SK-N-SH (cell line): ENCODE measurements at regions not wholly inside any gene's neighbourhood (a gene's known extent, or its start where the extent isn't known, plus 50 kb on each side); places are given as distances from the start of the nearest gene placed in this dataset.

Source experiments
- CTCF ChIA-PET: fragments of 300-600, 350-600 bp; formaldehyde crosslinking; extraction: SDS; loops from one replicate; lab custom pipeline; 2021; lab: Yijun Ruan, JAX
- POLR2A ChIA-PET: fragments of 350-600 bp; sonication (Branson Sonifier 250); formaldehyde crosslinking; extraction: SDS; loops from one replicate; lab custom pipeline; 2020; ENCODE audit warnings: antibody characterized with exemption, inconsistent platforms; lab: Yijun Ruan, JAX
- DNase-seq: peaks from one replicate; pipeline ENCODE4 v3.0.0; 2012
- H2AFZ ChIP-seq: fragments of 200-600 bp; sonication (generic); 2 replicates; pipeline ENCODE4 v1.8.1; 2016; ENCODE audit warnings: antibody characterized with exemption, mild to moderate bottlenecking, low read depth
- H3F3A ChIP-seq: fragments of 200-600 bp; sonication (generic); replicated peaks from 2 replicates; pipeline ENCODE3; 2016; ENCODE audit warnings: antibody characterized with exemption, mild to moderate bottlenecking; ENCODE audit not compliant: insufficient read depth
- H3K27ac ChIP-seq, 2 experiments: fragments of 200-500 bp in 1 of 2; fragments of 200-600 bp in 1 of 2; sonication (Bioruptor generic) in 1 of 2; sonication (generic), shearing (Covaris generic) in 1 of 2; 2 replicates each; pipeline versions ENCODE4 v1.5.1 to v1.6.1; 2014 to 2016; ENCODE audit warnings: low read depth in 2 of 2, inconsistent platforms in 1 of 2, low read length in 1 of 2, mild to moderate bottlenecking in 1 of 2, mixed read lengths in 1 of 2
- H3K27me3 ChIP-seq: fragments of 200-600 bp; sonication (generic), shearing (Covaris generic); 2 replicates; pipeline ENCODE4 v1.6.1; 2016; ENCODE audit warnings: mixed run types; ENCODE audit not compliant: insufficient read depth
- H3K36me3 ChIP-seq, 2 experiments: fragments of 200-500 bp in 1 of 2; fragments of 200-600 bp in 1 of 2; sonication (Bioruptor generic) in 1 of 2; sonication (generic) in 1 of 2; replicated peaks in 1 of 2; 2 replicates each; pipeline versions ENCODE3 to v1.5.1; 2014 to 2016; ENCODE audit warnings: low read length in 1 of 2, mild to moderate bottlenecking in 1 of 2; ENCODE audit not compliant: insufficient read depth in 2 of 2, control insufficient read depth in 1 of 2
- H3K4me1 ChIP-seq, 2 experiments: fragments of 200-500 bp in 1 of 2; fragments of 200-600 bp in 1 of 2; sonication (Bioruptor generic) in 1 of 2; sonication (generic), shearing (Covaris generic) in 1 of 2; 2 replicates each; pipeline versions ENCODE4 v1.5.1 to v1.6.1; 2014 to 2016; ENCODE audit warnings: low read depth in 1 of 2, low read length in 1 of 2, mixed run types in 1 of 2; ENCODE audit not compliant: insufficient read depth in 2 of 2, control insufficient read depth in 1 of 2
- H3K4me2 ChIP-seq: fragments of 200-600 bp; sonication (generic), shearing (Covaris generic); 2 replicates; pipeline ENCODE4 v1.6.1; 2017; ENCODE audit warnings: mixed run types
- H3K4me3 ChIP-seq, 2 experiments: fragments of 200-500 bp in 1 of 2; fragments of 200-600 bp in 1 of 2; sonication (Bioruptor generic) in 1 of 2; sonication (generic), shearing (Covaris generic) in 1 of 2; 2 replicates each; pipeline versions ENCODE4 v1.5.1 to v1.8.1; 2014 to 2016; ENCODE audit warnings: low read depth in 2 of 2, inconsistent platforms in 1 of 2, low read length in 1 of 2, mild to moderate bottlenecking in 1 of 2, mixed read lengths in 1 of 2, moderate library complexity in 1 of 2
- H3K79me2 ChIP-seq: fragments of 200-600 bp; sonication (generic); 2 replicates; pipeline ENCODE4 v1.8.1; 2017; ENCODE audit warnings: mild to moderate bottlenecking; ENCODE audit not compliant: insufficient read depth
- H3K9ac ChIP-seq: fragments of 200-600 bp; sonication (generic); 2 replicates; pipeline ENCODE4 v1.6.1; 2017; ENCODE audit warnings: mixed run types
- H3K9me2 ChIP-seq: fragments of 200-600 bp; sonication (generic); 2 replicates; pipeline ENCODE4 v1.6.1; 2017; ENCODE audit warnings: mixed run types
- H3K9me3 ChIP-seq: fragments of 200-600 bp; sonication (generic); 2 replicates; pipeline ENCODE4 v1.6.1; 2017; ENCODE audit warnings: mixed run types, mild to moderate bottlenecking, moderate library complexity
- H4K20me1 ChIP-seq: fragments of 200-600 bp; sonication (generic); 2 replicates; pipeline ENCODE4 v1.6.1; 2017; ENCODE audit warnings: mild to moderate bottlenecking, mixed run types; ENCODE audit not compliant: insufficient read depth
- CHD2 ChIP-seq: fragments of 150-350 bp; IDR thresholded peaks from 2 replicates; pipeline ENCODE4 v1.6.1; 2018; ENCODE audit warnings: low read length; ENCODE audit not compliant: partially characterized antibody
- EP300 ChIP-seq, 2 experiments: IDR thresholded peaks; 2 replicates each; pipeline versions ENCODE4 v1.4.0 to v1.6.1; 2012; ENCODE audit warnings: borderline replicate concordance in 1 of 2, low read depth in 1 of 2, low read length in 1 of 2
- EZH2phosphoT487 ChIP-seq: fragments of 200-600 bp; sonication (generic); IDR thresholded peaks from 2 replicates; pipeline ENCODE4 v1.6.1; 2017; ENCODE audit warnings: low read depth, mixed run types, mild to moderate bottlenecking, antibody characterized with exemption, moderate library complexity, borderline replicate concordance
- GABPA ChIP-seq: IDR thresholded peaks from 2 replicates; pipeline ENCODE4 v1.4.0; 2012; ENCODE audit warnings: low read depth, mild to moderate bottlenecking
- GATA2 ChIP-seq: sonication (generic); formaldehyde crosslinking; IDR thresholded peaks from 2 replicates; pipeline ENCODE4 v1.5.0; 2020; ENCODE audit warnings: mild to moderate bottlenecking, missing genetic modification reagents
- NFIC ChIP-seq: IDR thresholded peaks from 2 replicates; pipeline ENCODE4 v1.4.0; 2012; ENCODE audit warnings: borderline replicate concordance
- NRF1 ChIP-seq: IDR thresholded peaks from 2 replicates; pipeline ENCODE4 v1.6.1; 2012; ENCODE audit warnings: low read depth, mild to moderate bottlenecking, low read length
- TAF1 ChIP-seq: IDR thresholded peaks from 2 replicates; pipeline ENCODE4 v1.6.1; 2012; ENCODE audit warnings: low read depth, mild to moderate bottlenecking, low read length, moderate library complexity, borderline replicate concordance
- TCF12 ChIP-seq: IDR thresholded peaks from 2 replicates; pipeline ENCODE4 v1.4.0; 2012
- USF2 ChIP-seq: fragments of 150-350 bp; IDR thresholded peaks from 2 replicates; pipeline ENCODE4 v1.6.1; 2017; ENCODE audit warnings: antibody characterized with exemption, low read length, low read depth, borderline replicate concordance
- WGBS: methylation state at CpG from one replicate; pipeline ENCODE4 v1.1.6; 2017; ENCODE audit warnings: low lambda C conversion rate; 5-methylcytosine and 5-hydroxymethylcytosine counted together
- TF ChIP-seq, protein P1 (sequence below): fragments of 150-350 bp; IDR thresholded peaks from 2 replicates; pipeline ENCODE4 v1.6.1; 2016; ENCODE audit warnings: mild to moderate bottlenecking, low read depth, low read length
- TF ChIP-seq, protein P2 (sequence below): fragments of 200-600 bp; sonication (generic); IDR thresholded peaks from 2 replicates; pipeline ENCODE4 v1.6.1; 2017; ENCODE audit warnings: antibody characterized with exemption, mild to moderate bottlenecking, moderate library complexity
- TF ChIP-seq, protein P3 (sequence below): IDR thresholded peaks from 2 replicates; pipeline ENCODE4; 2012

- TF ChIP-seq, protein P1, sequence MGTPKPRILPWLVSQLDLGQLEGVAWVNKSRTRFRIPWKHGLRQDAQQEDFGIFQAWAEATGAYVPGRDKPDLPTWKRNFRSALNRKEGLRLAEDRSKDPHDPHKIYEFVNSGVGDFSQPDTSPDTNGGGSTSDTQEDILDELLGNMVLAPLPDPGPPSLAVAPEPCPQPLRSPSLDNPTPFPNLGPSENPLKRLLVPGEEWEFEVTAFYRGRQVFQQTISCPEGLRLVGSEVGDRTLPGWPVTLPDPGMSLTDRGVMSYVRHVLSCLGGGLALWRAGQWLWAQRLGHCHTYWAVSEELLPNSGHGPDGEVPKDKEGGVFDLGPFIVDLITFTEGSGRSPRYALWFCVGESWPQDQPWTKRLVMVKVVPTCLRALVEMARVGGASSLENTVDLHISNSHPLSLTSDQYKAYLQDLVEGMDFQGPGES, result no peak
- TF ChIP-seq EZH2phosphoT487, result no peak
- no peak for TF ChIP-seq EP300 (IDR thresholded peaks at IDR 0.05; ENCODE audit: borderline replicate concordance in 1 of 2, low read depth in 1 of 2, low read length in 1 of 2)
- TF ChIP-seq GATA2 (CRISPR knock-in tag), result no peak
- no peak for TF ChIP-seq TAF1
- no peak for TF ChIP-seq GABPA
- TF ChIP-seq TCF12, result no peak
- TF ChIP-seq, all 33 proteins: peak for 0
Observed at GRCh38 chr4:186348433-186348832, 82.4 kb downstream of the F11 start (continued).

DNA sequence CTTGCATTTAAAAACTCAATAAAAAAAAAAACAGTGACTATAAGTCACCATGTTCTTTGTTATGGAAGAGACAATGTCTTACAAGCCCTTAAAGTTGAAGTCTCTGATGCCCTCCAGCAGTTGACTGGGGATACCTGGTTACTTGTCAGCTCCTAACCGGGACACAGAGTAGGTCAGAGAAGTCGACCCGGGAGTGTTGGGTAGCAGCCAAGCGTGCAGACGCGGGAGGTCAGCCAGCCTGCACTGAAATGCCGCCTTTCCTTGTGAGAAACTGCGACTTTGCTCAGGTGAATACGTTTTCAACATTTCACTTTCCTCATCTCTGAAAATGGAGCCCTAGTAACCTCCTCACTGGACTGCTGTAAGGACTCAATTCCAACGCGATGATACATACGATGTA lies 81.8 kb downstream of the F11 start:
- Histone ChIP-seq H3K27ac (no peak overlapping the region), H3K36me3 (no peaks in the 10 kb centered on the region), H4K20me1 (no peaks in the 10 kb centered on the region), H3F3A (no peaks in the 10 kb centered on the region), H3K9me2 (no peaks in the 10 kb centered on the region), H3K9ac (no peak overlapping the region), H3K4me2 (no peak overlapping the region), H3K4me1 (no peaks in the 10 kb centered on the region), H3K79me2 (no peaks in the 10 kb centered on the region), H3K9me3 (no peaks in the 10 kb centered on the region), H3K27me3 (no peaks in the 10 kb centered on the region), H3K4me3 (no peak overlapping the region), H2AFZ (no peak overlapping the region)
- ChIA-PET CTCF (interaction anchor here (1.1 to 1.2 kb wide), 2 partner anchors 17 to 239 kb away, joined by 3 read pairs; no protein-coding TSS in a partner anchor), POLR2A (no interaction called here)
- no peak for DNase-seq
- TF ChIP-seq NFIC (no peak), TAF1 (no peak), NRF1 (no peak), CHD2 (no peak), USF2 (no peak)
- TF ChIP-seq, protein P1, result no peak
- TF ChIP-seq, protein P2, sequence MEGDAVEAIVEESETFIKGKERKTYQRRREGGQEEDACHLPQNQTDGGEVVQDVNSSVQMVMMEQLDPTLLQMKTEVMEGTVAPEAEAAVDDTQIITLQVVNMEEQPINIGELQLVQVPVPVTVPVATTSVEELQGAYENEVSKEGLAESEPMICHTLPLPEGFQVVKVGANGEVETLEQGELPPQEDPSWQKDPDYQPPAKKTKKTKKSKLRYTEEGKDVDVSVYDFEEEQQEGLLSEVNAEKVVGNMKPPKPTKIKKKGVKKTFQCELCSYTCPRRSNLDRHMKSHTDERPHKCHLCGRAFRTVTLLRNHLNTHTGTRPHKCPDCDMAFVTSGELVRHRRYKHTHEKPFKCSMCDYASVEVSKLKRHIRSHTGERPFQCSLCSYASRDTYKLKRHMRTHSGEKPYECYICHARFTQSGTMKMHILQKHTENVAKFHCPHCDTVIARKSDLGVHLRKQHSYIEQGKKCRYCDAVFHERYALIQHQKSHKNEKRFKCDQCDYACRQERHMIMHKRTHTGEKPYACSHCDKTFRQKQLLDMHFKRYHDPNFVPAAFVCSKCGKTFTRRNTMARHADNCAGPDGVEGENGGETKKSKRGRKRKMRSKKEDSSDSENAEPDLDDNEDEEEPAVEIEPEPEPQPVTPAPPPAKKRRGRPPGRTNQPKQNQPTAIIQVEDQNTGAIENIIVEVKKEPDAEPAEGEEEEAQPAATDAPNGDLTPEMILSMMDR, result no peak
- TF ChIP-seq, protein P3, sequence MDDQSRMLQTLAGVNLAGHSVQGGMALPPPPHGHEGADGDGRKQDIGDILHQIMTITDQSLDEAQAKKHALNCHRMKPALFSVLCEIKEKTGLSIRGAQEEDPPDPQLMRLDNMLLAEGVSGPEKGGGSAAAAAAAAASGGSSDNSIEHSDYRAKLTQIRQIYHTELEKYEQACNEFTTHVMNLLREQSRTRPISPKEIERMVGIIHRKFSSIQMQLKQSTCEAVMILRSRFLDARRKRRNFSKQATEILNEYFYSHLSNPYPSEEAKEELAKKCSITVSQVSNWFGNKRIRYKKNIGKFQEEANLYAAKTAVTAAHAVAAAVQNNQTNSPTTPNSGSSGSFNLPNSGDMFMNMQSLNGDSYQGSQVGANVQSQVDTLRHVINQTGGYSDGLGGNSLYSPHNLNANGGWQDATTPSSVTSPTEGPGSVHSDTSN, result no peak
- 18% methylated on average over 12 of the region's 12 CpGs for WGBS
